ENCODE measurements at regions not wholly inside any gene's neighbourhood (a gene's known extent, or its start where the extent isn't known, plus 50 kb on each side); places are given as distances from the start of the nearest gene placed in this dataset.
A peak's percentile ranks its signal among the peaks of the same experiment; 100 is the strongest.

- no peak for DNase-seq
- H3K36me3 ChIP-seq: no peaks in the 10 kb centered on the region
- TF ChIP-seq, protein P1, sequence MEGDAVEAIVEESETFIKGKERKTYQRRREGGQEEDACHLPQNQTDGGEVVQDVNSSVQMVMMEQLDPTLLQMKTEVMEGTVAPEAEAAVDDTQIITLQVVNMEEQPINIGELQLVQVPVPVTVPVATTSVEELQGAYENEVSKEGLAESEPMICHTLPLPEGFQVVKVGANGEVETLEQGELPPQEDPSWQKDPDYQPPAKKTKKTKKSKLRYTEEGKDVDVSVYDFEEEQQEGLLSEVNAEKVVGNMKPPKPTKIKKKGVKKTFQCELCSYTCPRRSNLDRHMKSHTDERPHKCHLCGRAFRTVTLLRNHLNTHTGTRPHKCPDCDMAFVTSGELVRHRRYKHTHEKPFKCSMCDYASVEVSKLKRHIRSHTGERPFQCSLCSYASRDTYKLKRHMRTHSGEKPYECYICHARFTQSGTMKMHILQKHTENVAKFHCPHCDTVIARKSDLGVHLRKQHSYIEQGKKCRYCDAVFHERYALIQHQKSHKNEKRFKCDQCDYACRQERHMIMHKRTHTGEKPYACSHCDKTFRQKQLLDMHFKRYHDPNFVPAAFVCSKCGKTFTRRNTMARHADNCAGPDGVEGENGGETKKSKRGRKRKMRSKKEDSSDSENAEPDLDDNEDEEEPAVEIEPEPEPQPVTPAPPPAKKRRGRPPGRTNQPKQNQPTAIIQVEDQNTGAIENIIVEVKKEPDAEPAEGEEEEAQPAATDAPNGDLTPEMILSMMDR (IDR thresholded peaks at IDR 0.05; ENCODE audit: low read depth, low read length): no peak
- no peaks in the 10 kb centered on the region for H3K27me3 ChIP-seq
- no peak overlapping the region for H3K4me3 ChIP-seq (ENCODE audit: low read depth, low read length)
- no peaks in the 10 kb centered on the region; the same call in none of the 2 replicates for H3K4me1 ChIP-seq
- H3K9me3 ChIP-seq: no peaks in the 10 kb centered on the region
These were observed 227.0 kb upstream of the B3GALT2 start for GRCh38 chr1:193413376-193413775.

DNA sequence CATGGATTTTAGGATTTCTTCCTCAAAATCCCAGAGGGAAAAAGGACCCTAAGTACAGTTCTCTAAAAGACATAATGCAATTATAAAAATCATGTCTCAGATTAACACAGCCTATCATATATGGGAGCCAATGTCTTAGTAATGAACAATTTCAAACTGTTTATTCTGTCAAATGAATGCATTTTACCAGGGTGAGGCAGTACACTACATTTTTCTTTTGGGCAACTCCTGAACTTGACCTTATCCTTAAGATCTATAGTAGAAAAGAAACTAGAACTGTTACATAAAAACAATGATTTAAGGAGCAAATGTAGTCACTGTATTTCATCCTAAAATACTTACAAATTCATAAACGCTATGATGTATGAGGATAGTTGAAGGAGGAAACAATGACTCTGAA, 226.3 kb upstream of the B3GALT2 start:
- DNase-seq: no peak
- H3K4me1 ChIP-seq: no peaks in the 10 kb centered on the region; the same call in 1 of the 2 replicates
- TF ChIP-seq, protein P1 (IDR thresholded peaks at IDR 0.05; ENCODE audit: low read depth, low read length): no peak
- no peaks in the 10 kb centered on the region for H3K9me3 ChIP-seq
- H3K36me3 ChIP-seq: no peaks in the 10 kb centered on the region
- no peaks in the 10 kb centered on the region for H3K27me3 ChIP-seq
- H3K4me3 ChIP-seq (ENCODE audit: low read depth, low read length): no peak overlapping the region

DNA sequence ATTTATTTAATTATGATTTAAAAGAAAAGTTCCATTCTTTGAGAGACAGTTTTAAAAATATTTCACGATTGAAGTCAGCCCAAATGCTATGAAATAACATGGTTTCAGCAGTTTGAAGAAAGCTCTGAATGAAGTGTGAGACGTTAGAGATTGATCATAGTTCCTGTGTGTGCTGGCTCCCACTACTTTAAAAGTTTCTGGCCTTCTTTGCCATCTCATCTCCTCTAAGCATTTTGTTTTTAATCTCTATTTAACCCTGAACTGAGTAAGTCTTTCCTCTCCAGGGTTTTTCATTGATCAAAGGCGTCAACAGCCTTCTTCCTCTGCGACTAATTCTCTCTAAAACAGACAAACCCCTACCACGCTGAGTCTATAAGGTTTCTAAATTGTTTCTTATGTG, 225.3 kb upstream of the B3GALT2 start:
- Histone ChIP-seq H3K4me1 (no peaks in the 10 kb centered on the region; the same call in none of the 2 replicates), H3K9me3 (no peaks in the 10 kb centered on the region), H3K4me3 (ENCODE audit: low read depth, low read length) (no peak overlapping the region), H3K27me3 (no peaks in the 10 kb centered on the region), H3K36me3 (no peaks in the 10 kb centered on the region)
- DNase-seq: no peak
- TF ChIP-seq, protein P1 (IDR thresholded peaks at IDR 0.05; ENCODE audit: low read depth, low read length): no peak

GRCh38 chr1:193411215-193411614, 224.8 kb upstream of the B3GALT2 start:
- TF ChIP-seq, protein P1 (IDR thresholded peaks at IDR 0.05; ENCODE audit: low read depth, low read length): no peak
- Histone ChIP-seq H3K27me3 (no peaks in the 10 kb centered on the region), H3K9me3 (no peaks in the 10 kb centered on the region), H3K36me3 (no peaks in the 10 kb centered on the region), H3K4me1 (no peaks in the 10 kb centered on the region; the same call in none of the 2 replicates), H3K4me3 (ENCODE audit: low read depth, low read length) (no peak overlapping the region)
- no peak for DNase-seq

GRCh38 chr1:193408782-193409293, 222.4 kb upstream of the B3GALT2 start:
- H3K9me3 ChIP-seq: no peaks in the 10 kb centered on the region
- H3K36me3 ChIP-seq: no peaks in the 10 kb centered on the region
- TF ChIP-seq, protein P1 (IDR thresholded peaks at IDR 0.05; ENCODE audit: low read depth, low read length): no peak
- no peak overlapping the region for H3K4me3 ChIP-seq (ENCODE audit: low read depth, low read length)
- H3K4me1 ChIP-seq: no peaks in the 10 kb centered on the region; the same call in none of the 2 replicates
- peak; percentile 32 for DNase-seq
- no peaks in the 10 kb centered on the region for H3K27me3 ChIP-seq

DNA sequence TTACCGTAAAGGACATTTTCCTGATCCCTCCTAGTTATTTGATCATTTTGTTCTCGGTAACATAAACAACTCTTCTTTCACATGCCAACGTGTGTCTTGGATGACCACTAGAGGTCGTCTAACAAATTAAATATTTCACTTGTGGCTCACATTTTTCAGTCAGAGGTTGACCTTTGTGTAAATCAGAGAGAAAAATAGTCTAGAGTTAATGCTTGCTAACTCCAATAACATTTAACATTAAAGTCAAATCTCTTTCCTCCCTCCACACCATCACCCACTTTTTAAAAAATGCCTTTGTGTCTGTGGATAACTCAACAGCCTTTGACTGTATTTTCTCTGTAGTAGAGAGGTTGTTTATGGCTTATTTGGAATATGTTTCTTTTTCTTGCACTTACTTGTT, 220.5 kb upstream of the B3GALT2 start:
- no peak for DNase-seq
- TF ChIP-seq, protein P1 (IDR thresholded peaks at IDR 0.05; ENCODE audit: low read depth, low read length): peak; percentile 84
- no peaks in the 10 kb centered on the region for H3K27me3 ChIP-seq

More for the DNA sequence above, 220.5 kb upstream of the B3GALT2 start:
- Histone ChIP-seq H3K36me3 (no peaks in the 10 kb centered on the region), H3K4me1 (no peaks in the 10 kb centered on the region; the same call in none of the 2 replicates), H3K4me3 (ENCODE audit: low read depth, low read length) (no peak overlapping the region), H3K9me3 (no peaks in the 10 kb centered on the region)
